ENCODE measurements at regions not wholly inside any gene's neighbourhood (a gene's known extent, or its start where the extent isn't known, plus 50 kb on each side); places are given as distances from the start of the nearest gene placed in this dataset.

DNA sequence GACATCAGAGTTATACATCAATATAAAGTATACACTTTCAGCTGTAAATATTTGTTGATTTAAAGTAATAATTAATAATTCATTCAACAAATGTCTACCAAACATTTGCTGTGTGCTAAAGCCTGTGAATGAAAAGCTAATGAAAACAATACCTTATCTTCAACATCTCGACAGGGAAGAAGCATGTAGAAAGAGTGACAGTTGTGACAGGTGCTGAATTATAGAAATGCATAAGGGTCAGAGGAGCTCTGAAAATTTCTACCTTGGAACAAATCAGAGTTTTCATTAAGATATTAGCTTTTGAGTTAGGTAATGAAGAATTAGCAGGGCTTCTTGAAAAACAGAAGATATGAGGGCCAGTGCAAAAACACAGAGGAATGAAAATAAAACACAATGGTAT is 739.2 kb downstream of the VGLL3 start:
- no peak for TF ChIP-seq POLR2A (IDR thresholded peaks at IDR 0.05; ENCODE audit: low read depth, low read length)
- TF ChIP-seq RCOR1 (IDR thresholded peaks at IDR 0.05; ENCODE audit: insufficient replicate concordance, low read length) = no peak
